Heart right ventricle (tissue), 16 donors: ENCODE measurements at regions not wholly inside any gene's neighbourhood (a gene's known extent, or its start where the extent isn't known, plus 50 kb on each side); places are given as distances from the start of the nearest gene placed in this dataset.

Experiments
- ATAC-seq, 8 donors: fragments of 200-7000 bp; cut with Tn5 transposase; one replicate each; pipeline ENCODE4 v1.9.1; 2020; ENCODE audit warnings: mild to moderate bottlenecking in 8 of 8, moderate library complexity in 8 of 8, moderate number of reproducible peaks in 1 of 8
- DNase-seq, 2 donors: peaks; one replicate each; pipeline ENCODE4 v3.0.0-alpha.2; 2020
- H3K27ac ChIP-seq, 10 donors: fragments of 200-600 bp; sonication (generic) in 2 of 10; one replicate each; pipeline versions ENCODE4 v1.5.0 to v1.8.0; 2020 to 2022; ENCODE audit warnings: mild to moderate bottlenecking in 3 of 10
- H3K27me3 ChIP-seq, 7 donors: fragments of 200-600 bp; one replicate each; pipeline ENCODE4 v1.8.0; 2021 to 2022; ENCODE audit warnings: mild to moderate bottlenecking in 2 of 7
- H3K36me3 ChIP-seq, 9 donors: fragments of 200-600 bp; sonication (generic) in 1 of 9; one replicate each; pipeline versions ENCODE4 v1.5.0 to v1.8.0; 2020 to 2022; ENCODE audit warnings: mild to moderate bottlenecking in 2 of 9
- H3K4me1 ChIP-seq, 9 donors: fragments of 200-600 bp; sonication (generic) in 1 of 9; one replicate each; pipeline versions ENCODE4 v1.5.0 to v1.8.0; 2020 to 2022; ENCODE audit warnings: mild to moderate bottlenecking in 4 of 9
- H3K4me3 ChIP-seq, 10 donors: fragments of 200-600 bp; sonication (generic) in 2 of 10; one replicate each; pipeline versions ENCODE4 v1.5.0 to v1.8.0; 2020 to 2022; ENCODE audit warnings: mild to moderate bottlenecking in 7 of 10, moderate library complexity in 2 of 10
- H3K9me3 ChIP-seq, 11 donors: fragments of 200-600 bp in 10 of 11; sonication (generic) in 2 of 11; one replicate each; pipeline versions ENCODE4 v1.5.0 to v1.8.0; 2013 to 2022; ENCODE audit warnings: mild to moderate bottlenecking in 2 of 11, control low read depth in 1 of 11, moderate library complexity in 1 of 11
- WGBS, 2 donors: extraction: QIAGEN DNeasy Blood & Tissue Kit; methylation state at CpG; one replicate each; pipeline ENCODE4 v1.1.7; 2013; ENCODE audit warnings: inconsistent platforms in 1 of 2; 5-methylcytosine and 5-hydroxymethylcytosine counted together
- intact Hi-C, 10 donors: fragments of 100-400 bp; cut with DNase I; formaldehyde crosslinking; loops; one replicate each; pipeline versions ENCODE4 v1.11.1 to v1.14.2; 2022
- TF ChIP-seq, protein P1 (sequence below), 9 donors: fragments of 200-600 bp; sonication (generic) in 2 of 9; IDR thresholded peaks; one replicate each; pipeline versions ENCODE4 v1.5.0 to v1.8.0; 2021 to 2022; ENCODE audit warnings: antibody characterized with exemption in 9 of 9, mild to moderate bottlenecking in 5 of 9, moderate library complexity in 1 of 9
- donor health status: Arrhythmogenic right ventricular cardiomyopathy.
- donor health status: ischemic (EF 13 %, LVEDD 7.1; RV severe dilation, severe dysfunction).
- donor health status: healthy with polysubstance abuse.
- donor health status: DM: no; HTN: yes; CAD: no.
- donor health status: DM: no; HTN: no; CAD: no.
- donor health status: ischemic (EF 25% LVEDD 6.9; RV normal size, moderate dysfunction).
- donor health status: ischemic (EF 25% LVEDD 5.7; RV mildly dilated, moderate dysfunction).
- donor health status: healthy.
- donor health status: DM: yes; HTN: yes; CAD: no.
- donor health status: Ischemic cardiomyopathy.
- donor health status: ischemic (EF 35%, LVEDD 5.7; RV mildly dilated, moderate dysfunction).
- donor health status: nonischemic (EF 11% LVEDD 7.7; RV severe dilation, severe dysfunction).
- donor health status: DM: yes; HTN: yes; CAD: no.
- donor health status: PGD.
- donor health status: ischemic (EF 29% LVEDD 5.4; RV normal size, mild dysfunction).
- donor health status: nonischemic (EF 23%, LVEDD 6.1; RV moderate dilation, normal function).

DNA sequence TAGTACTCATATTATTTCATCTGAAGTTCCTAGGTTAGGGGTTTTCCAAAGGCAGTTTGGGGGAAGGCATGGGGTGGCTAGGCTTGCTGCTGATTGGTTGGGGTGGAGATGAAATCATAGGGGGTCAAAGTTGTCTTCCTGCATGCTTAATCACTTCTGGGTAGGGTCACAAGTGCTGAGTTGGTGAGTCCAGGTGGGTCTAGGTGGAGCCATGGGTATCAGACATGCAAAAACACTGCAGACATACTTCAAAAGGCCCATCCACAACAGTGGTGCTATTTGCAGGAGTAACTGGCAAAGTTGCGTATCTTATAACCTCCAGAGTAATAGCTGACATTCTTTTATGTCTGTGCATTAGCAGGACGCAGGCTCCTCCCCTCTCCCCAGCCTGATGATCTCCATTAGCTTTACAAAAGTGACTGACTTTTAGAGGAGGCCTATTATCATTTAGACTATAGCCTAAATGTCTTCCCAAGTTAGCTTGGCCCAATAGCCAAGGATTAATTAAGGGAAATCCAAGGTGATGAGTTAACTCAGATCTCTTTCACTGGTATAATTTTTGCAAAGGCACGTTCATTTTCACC, 374.4 kb upstream of the PRMT6 start:
- no peak overlapping the region for H3K27ac ChIP-seq
- intact Hi-C loops = no loop called here
- WGBS, 2 donors = 76 to 79% methylated on average over 3 of the region's 3 CpGs
- no peaks in the 10 kb centered on the region for H3K36me3 ChIP-seq
- peaks cover 0 to 4% (median 0%) of the 10 kb centered on the region in 11 donors for H3K9me3 ChIP-seq
- H3K27me3 ChIP-seq = no peaks in the 10 kb centered on the region
- no peaks in the 10 kb centered on the region for H3K4me1 ChIP-seq
- TF ChIP-seq, protein P1, sequence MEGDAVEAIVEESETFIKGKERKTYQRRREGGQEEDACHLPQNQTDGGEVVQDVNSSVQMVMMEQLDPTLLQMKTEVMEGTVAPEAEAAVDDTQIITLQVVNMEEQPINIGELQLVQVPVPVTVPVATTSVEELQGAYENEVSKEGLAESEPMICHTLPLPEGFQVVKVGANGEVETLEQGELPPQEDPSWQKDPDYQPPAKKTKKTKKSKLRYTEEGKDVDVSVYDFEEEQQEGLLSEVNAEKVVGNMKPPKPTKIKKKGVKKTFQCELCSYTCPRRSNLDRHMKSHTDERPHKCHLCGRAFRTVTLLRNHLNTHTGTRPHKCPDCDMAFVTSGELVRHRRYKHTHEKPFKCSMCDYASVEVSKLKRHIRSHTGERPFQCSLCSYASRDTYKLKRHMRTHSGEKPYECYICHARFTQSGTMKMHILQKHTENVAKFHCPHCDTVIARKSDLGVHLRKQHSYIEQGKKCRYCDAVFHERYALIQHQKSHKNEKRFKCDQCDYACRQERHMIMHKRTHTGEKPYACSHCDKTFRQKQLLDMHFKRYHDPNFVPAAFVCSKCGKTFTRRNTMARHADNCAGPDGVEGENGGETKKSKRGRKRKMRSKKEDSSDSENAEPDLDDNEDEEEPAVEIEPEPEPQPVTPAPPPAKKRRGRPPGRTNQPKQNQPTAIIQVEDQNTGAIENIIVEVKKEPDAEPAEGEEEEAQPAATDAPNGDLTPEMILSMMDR (IDR thresholded peaks at IDR 0.05) = no peak
- ATAC-seq = no peak
- no peak overlapping the region for H3K4me3 ChIP-seq
- no peak for DNase-seq

DNA sequence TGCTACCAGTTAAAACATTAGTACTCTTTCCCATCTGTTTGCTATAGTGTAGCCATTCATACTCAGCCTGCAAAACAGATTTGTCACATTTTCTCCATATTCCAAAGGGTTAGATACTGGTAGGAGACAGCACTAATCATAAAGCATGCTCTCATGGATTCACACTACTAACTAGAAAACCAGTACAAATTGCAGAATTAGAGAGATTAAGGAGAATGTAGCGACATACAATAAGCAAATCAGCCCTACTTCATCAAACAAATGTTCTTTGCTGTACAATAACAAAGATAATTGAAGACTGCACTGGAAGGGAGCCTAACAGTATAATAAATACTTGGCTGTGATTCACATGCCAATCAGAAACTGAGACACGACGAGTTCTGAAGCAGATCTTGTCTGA, 368.0 kb upstream of the PRMT6 start:
- 37 to 48% methylated on average over 3 of the region's 3 CpGs for WGBS, 2 donors
- H3K36me3 ChIP-seq = no peaks in the 10 kb centered on the region
- no peaks in the 10 kb centered on the region for H3K27me3 ChIP-seq
- H3K9me3 ChIP-seq = peaks cover 0 to 4% (median 0%) of the 10 kb centered on the region in 11 donors
- DNase-seq (no peak), ATAC-seq (no peak)
- TF ChIP-seq, protein P1 (IDR thresholded peaks at IDR 0.05) = no peak
- intact Hi-C loops = no loop called here
- H3K4me3 ChIP-seq = no peak overlapping the region
- no peaks in the 10 kb centered on the region for H3K4me1 ChIP-seq
- no peak overlapping the region for H3K27ac ChIP-seq

DNA sequence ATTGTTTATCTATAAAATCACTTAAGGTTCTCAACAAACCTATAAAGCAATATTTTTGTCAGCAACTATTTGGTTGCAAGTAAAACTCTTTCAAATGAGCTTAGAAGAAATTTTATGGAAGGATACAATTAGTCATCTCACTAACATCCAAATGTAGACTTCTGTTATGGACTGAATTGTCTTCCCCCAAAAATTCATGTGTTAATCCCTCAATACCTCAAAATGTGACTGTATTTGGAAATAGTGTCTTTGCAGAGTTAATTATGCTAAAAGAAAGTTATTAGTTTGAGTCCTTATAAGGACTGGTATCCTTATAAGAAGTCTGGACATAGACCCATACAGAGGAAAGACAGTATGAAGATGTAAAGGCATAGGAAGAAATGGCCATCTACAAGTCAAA, 357.8 kb upstream of the PRMT6 start:
- H3K9me3 ChIP-seq = peaks cover 0 to 15% (median 0%) of the 10 kb centered on the region in 11 donors
- DNase-seq (no peak), ATAC-seq (no peak)
- H3K36me3 ChIP-seq = no peaks in the 10 kb centered on the region
- H3K27ac ChIP-seq = no peak overlapping the region
- H3K27me3 ChIP-seq = no peaks in the 10 kb centered on the region
- H3K4me3 ChIP-seq = no peak overlapping the region
- TF ChIP-seq, protein P1 (IDR thresholded peaks at IDR 0.05) = no peak
- no peaks in the 10 kb centered on the region for H3K4me1 ChIP-seq
- intact Hi-C loops = no loop called here

DNA sequence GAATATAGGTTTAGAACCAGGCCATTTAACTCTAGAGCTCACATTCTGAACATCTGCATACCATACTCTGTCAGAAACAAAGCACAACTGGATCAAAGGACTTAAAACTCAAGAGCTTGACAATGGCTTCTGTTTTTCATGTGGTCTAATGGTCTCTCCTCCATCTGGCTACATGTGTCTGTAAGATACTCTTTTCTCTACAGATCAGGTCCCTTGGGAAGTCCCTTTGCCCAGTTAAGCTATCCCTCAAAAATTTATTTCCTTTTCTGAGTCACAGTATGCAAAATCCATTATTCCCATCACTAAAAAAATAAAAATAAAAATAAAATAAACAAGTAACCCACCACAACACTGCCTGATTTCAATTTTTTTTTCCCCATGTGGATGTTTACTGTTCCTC, 357.0 kb upstream of the PRMT6 start:
- H3K36me3 ChIP-seq = no peaks in the 10 kb centered on the region
- ATAC-seq (no peak), DNase-seq (no peak)
- TF ChIP-seq, protein P1 (IDR thresholded peaks at IDR 0.05) = no peak
- no peak overlapping the region for H3K4me3 ChIP-seq
- intact Hi-C loops = no loop called here
- no peaks in the 10 kb centered on the region for H3K27me3 ChIP-seq
- peaks cover 0 to 15% (median 0%) of the 10 kb centered on the region in 11 donors for H3K9me3 ChIP-seq
- no peak overlapping the region for H3K27ac ChIP-seq
- no peaks in the 10 kb centered on the region for H3K4me1 ChIP-seq
